Endothelial cell of umbilical vein (primary cell): ENCODE measurements at regions not wholly inside any gene's neighbourhood (a gene's known extent, or its start where the extent isn't known, plus 50 kb on each side); places are given as distances from the start of the nearest gene placed in this dataset.

Experiments used
- BruUV-seq: library from RNA; stranded (reverse); fragments of 400-500 nt; replicated peaks from 2 replicates; lab custom pipeline; 2021; lab: Mats Ljungman, UMichigan
- CTCF ChIA-PET: fragments of 300-600, 350-600 bp; sonication (Branson Sonifier 250); formaldehyde crosslinking; loops from one replicate; lab custom pipeline; 2021; ENCODE audit warnings: antibody characterized with exemption, inconsistent platforms; lab: Charles Lee
- POLR2A ChIA-PET: fragments of 300-600, 350-600 bp; sonication (Branson Sonifier 250); formaldehyde crosslinking; loops from one replicate; lab custom pipeline; 2021; ENCODE audit warnings: antibody characterized with exemption, inconsistent platforms; lab: Charles Lee
- DNase-seq: peaks from one replicate; pipeline ENCODE4 v3.0.0-alpha.2; 2011; ENCODE audit warnings: low read depth, low spot score
- FAIRE-seq: peaks from 2 replicates; lab custom pipeline; 2011; peaks lifted over from hg19 to GRCh38; lab: Jason Lieb, UNC
- H2AFZ ChIP-seq: 2 replicates; pipeline ENCODE4 v1.6.0; 2012; ENCODE audit warnings: low read depth, low read length, control low read depth, inconsistent platforms
- H3K27ac ChIP-seq: 2 replicates; pipeline ENCODE4 v1.5.1; 2011; ENCODE audit warnings: low read depth, mild to moderate bottlenecking, control low read depth, low read length, moderate library complexity; ENCODE audit not compliant: insufficient read depth
- H3K27me3 ChIP-seq, 2 experiments: 2 replicates each; pipeline versions ENCODE4 v1.6.0 to v1.6.1; 2011; ENCODE audit warnings: low read length in 2 of 2, mixed read lengths in 1 of 2; ENCODE audit not compliant: control insufficient read depth in 2 of 2, insufficient read depth in 2 of 2
- H3K36me3 ChIP-seq, 2 experiments: 2 replicates in 1 of 2; 3 replicates in 1 of 2; pipeline ENCODE4 v1.5.1; 2011; ENCODE audit warnings: low read length in 2 of 2, mild to moderate bottlenecking in 1 of 2, moderate library complexity in 1 of 2; ENCODE audit not compliant: control insufficient read depth in 2 of 2, insufficient read depth in 2 of 2; ENCODE audit errors: extremely low read depth in 1 of 2
- H3K4me1 ChIP-seq: 3 replicates; pipeline ENCODE4 v1.5.1; 2011; ENCODE audit warnings: mild to moderate bottlenecking, low read length; ENCODE audit not compliant: control insufficient read depth, insufficient read depth; ENCODE audit errors: extremely low read depth
- H3K4me2 ChIP-seq: 2 replicates; pipeline ENCODE4 v1.6.1; 2011; ENCODE audit warnings: low read length, control low read depth, mixed read lengths; ENCODE audit not compliant: insufficient read depth
- H3K4me3 ChIP-seq, 3 experiments: fragments of 200-600 bp in 1 of 3; sonication (generic), shearing (Covaris generic) in 1 of 3; replicated peaks in 1 of 3; 2 replicates each; pipeline ENCODE4 v1.5.1; 2011 to 2016; ENCODE audit warnings: control low read depth in 3 of 3, low read length in 3 of 3, mild to moderate bottlenecking in 2 of 3, inconsistent platforms in 1 of 3, low read depth in 1 of 3, moderate library complexity in 1 of 3; ENCODE audit not compliant: insufficient read depth in 1 of 3
- H3K79me2 ChIP-seq: 2 replicates; pipeline ENCODE4 v1.6.0; 2012; ENCODE audit warnings: low read length, inconsistent platforms; ENCODE audit not compliant: control insufficient read depth, insufficient read depth
- H3K9ac ChIP-seq: replicated peaks from 2 replicates; pipeline ENCODE3; 2011; ENCODE audit warnings: low read length, control low read depth; ENCODE audit not compliant: insufficient read depth; ENCODE audit errors: extremely low read depth
- H3K9me1 ChIP-seq: replicated peaks from 3 replicates; pipeline ENCODE4 v1.6.0; 2011; ENCODE audit warnings: mild to moderate bottlenecking, low read length; ENCODE audit not compliant: control insufficient read depth, insufficient read depth; ENCODE audit errors: extremely low read depth
- H3K9me3 ChIP-seq: replicated peaks from 2 replicates; pipeline ENCODE4 v1.5.1; 2012; ENCODE audit warnings: low read length, inconsistent platforms; ENCODE audit not compliant: control insufficient read depth, insufficient read depth
- H4K20me1 ChIP-seq: replicated peaks from 2 replicates; pipeline ENCODE3; 2011; ENCODE audit warnings: mild to moderate bottlenecking, low read length; ENCODE audit not compliant: control insufficient read depth, insufficient read depth; ENCODE audit errors: extremely low read depth
- CTCF ChIP-seq, 2 donors: IDR thresholded peaks; 1 replicate in 1 of 2; 2 replicates in 1 of 2; pipeline ENCODE4 v1.5.1; 2011; ENCODE audit warnings: low read length in 2 of 2, mild to moderate bottlenecking in 2 of 2, moderate library complexity in 2 of 2, control low read depth in 1 of 2, inconsistent platforms in 1 of 2, low read depth in 1 of 2; ENCODE audit not compliant: insufficient read depth in 1 of 2; ENCODE audit errors: extremely low read depth in 1 of 2
- EZH2 ChIP-seq: IDR thresholded peaks from 2 replicates; pipeline ENCODE4 v1.6.1; 2012; ENCODE audit warnings: borderline replicate concordance, low read depth, mild to moderate bottlenecking, moderate library complexity, low read length, inconsistent platforms; ENCODE audit not compliant: severe bottlenecking
- FOS ChIP-seq: IDR thresholded peaks from 2 replicates; pipeline ENCODE4 v1.6.1; 2011; ENCODE audit warnings: mild to moderate bottlenecking, low read length, moderate library complexity, borderline replicate concordance; ENCODE audit not compliant: insufficient read depth
- GATA2 ChIP-seq: IDR thresholded peaks from 2 replicates; pipeline ENCODE4 v1.7.0; 2011; ENCODE audit warnings: low read depth, mild to moderate bottlenecking, moderate library complexity, mixed read lengths, low read length; ENCODE audit not compliant: insufficient read length, insufficient read depth
- JUN ChIP-seq: IDR thresholded peaks from 2 replicates; pipeline ENCODE4 v1.6.1; 2011; ENCODE audit warnings: borderline replicate concordance, low read depth; ENCODE audit not compliant: insufficient read length, insufficient read depth
- MAX ChIP-seq: IDR thresholded peaks from 2 replicates; pipeline ENCODE4 v1.6.1; 2011; ENCODE audit not compliant: insufficient read depth, insufficient read length
- MYC ChIP-seq: IDR thresholded peaks from one replicate; pipeline ENCODE4 v1.6.1; 2011; ENCODE audit warnings: mild to moderate bottlenecking, low read depth, low read length
- POLR2A ChIP-seq: IDR thresholded peaks from 2 replicates; pipeline ENCODE4 v1.6.1; 2012; ENCODE audit warnings: low read depth, mild to moderate bottlenecking, control low read depth, low read length
- POLR2AphosphoS5 ChIP-seq: IDR thresholded peaks from 2 replicates; pipeline ENCODE4 v1.6.1; 2012; ENCODE audit warnings: low read depth, mild to moderate bottlenecking, control low read depth, low read length, moderate library complexity; ENCODE audit not compliant: insufficient read depth
- dilution Hi-C: fragments of 300-500 bp; cut with MboI; formaldehyde crosslinking; loops from one replicate; pipeline ENCODE4 v1.15.0; 2019; ENCODE audit warnings: low sequenced_read_pairs; ENCODE audit not compliant: extremely low pct_ligation_motif_present
- intact Hi-C: fragments of 100-400 bp; cut with micrococcal nuclease; formaldehyde crosslinking; loops from one replicate; pipeline ENCODE4 v1.10.0; 2022

DNA sequence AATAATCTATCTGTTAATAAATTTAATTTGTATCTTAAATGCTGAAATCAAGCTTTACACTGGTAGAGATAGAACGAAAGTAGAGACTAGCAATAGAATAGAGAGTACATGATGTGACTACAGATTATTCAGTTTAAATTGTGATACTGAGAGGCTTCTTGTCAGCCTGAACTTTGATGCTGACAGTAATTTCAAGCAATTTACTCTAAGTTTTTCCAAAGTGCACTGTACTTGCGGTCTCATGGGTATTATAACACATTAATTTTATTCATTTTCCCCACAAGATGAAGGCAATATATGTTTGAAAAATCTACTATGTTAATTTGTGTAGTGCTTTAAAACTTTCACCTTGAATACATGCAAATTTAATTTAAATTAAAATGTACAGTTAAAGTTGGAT is 914.0 kb upstream of the FBXO33 start:
- no peaks in the 10 kb centered on the region for H3K4me1 ChIP-seq
- no peaks in the 10 kb centered on the region for H3K27me3 ChIP-seq
- no peaks in the 10 kb centered on the region for H3K9me3 ChIP-seq
- no peak overlapping the region for H3K27ac ChIP-seq
- no peaks in the 10 kb centered on the region for H3K79me2 ChIP-seq
- no peak overlapping the region for H2AFZ ChIP-seq
- no peak overlapping the region for H3K4me3 ChIP-seq
- FAIRE-seq (no peak), DNase-seq (no peak)
- no peak overlapping the region for H3K4me2 ChIP-seq
- intact Hi-C loops, result no loop called here
- H4K20me1 ChIP-seq, result no peaks in the 10 kb centered on the region
- ChIA-PET CTCF (no interaction called here), POLR2A (no interaction called here)
- no peak for TF ChIP-seq GATA2
- TF ChIP-seq POLR2AphosphoS5, result no peak
- no peak for TF ChIP-seq FOS
- TF ChIP-seq CTCF (IDR thresholded peaks at IDR 0.05; ENCODE audit: extremely low read depth in 1 of 2, insufficient read depth in 1 of 2, low read depth in 1 of 2, low read length in 2 of 2), result no peak
- no peak for TF ChIP-seq EZH2
- TF ChIP-seq POLR2A, result no peak
- TF ChIP-seq MAX, result no peak
- TF ChIP-seq MYC, result no peak
- no peak for TF ChIP-seq JUN
- no peaks in the 10 kb centered on the region for H3K9me1 ChIP-seq
- no peaks in the 10 kb centered on the region for H3K36me3 ChIP-seq
- H3K9ac ChIP-seq, result no peak overlapping the region
- no TSS peak for BruUV-seq
- dilution Hi-C loops, result no loop called here
